ENCODE measurements at regions not wholly inside any gene's neighbourhood (a gene's known extent, or its start where the extent isn't known, plus 50 kb on each side); places are given as distances from the start of the nearest gene placed in this dataset.

GRCh38 chr1:55813618-55814017, 598.5 kb upstream of the USP24 start:
- Histone ChIP-seq H3K4me3 (ENCODE audit: low read depth, low read length) (no peak overlapping the region), H3K27me3 (no peaks in the 10 kb centered on the region), H3K36me3 (no peaks in the 10 kb centered on the region), H3K4me1 (no peaks in the 10 kb centered on the region), H3K9me3 (no peaks in the 10 kb centered on the region)
- no peak for TF ChIP-seq CTCF (IDR thresholded peaks at IDR 0.05; ENCODE audit: low read depth, low read length)
- peak; percentile 17 for DNase-seq

GRCh38 chr1:55812281-55812680, 597.1 kb upstream of the USP24 start:
- no peak for DNase-seq
- no peak for TF ChIP-seq CTCF (IDR thresholded peaks at IDR 0.05; ENCODE audit: low read depth, low read length)
- Histone ChIP-seq H3K36me3 (no peaks in the 10 kb centered on the region), H3K4me3 (ENCODE audit: low read depth, low read length) (no peak overlapping the region), H3K27me3 (no peaks in the 10 kb centered on the region), H3K4me1 (no peaks in the 10 kb centered on the region), H3K9me3 (no peaks in the 10 kb centered on the region)

GRCh38 chr1:55808263-55808662, 593.1 kb upstream of the USP24 start:
- Histone ChIP-seq H3K4me1 (no peaks in the 10 kb centered on the region), H3K36me3 (no peaks in the 10 kb centered on the region), H3K27me3 (no peaks in the 10 kb centered on the region), H3K9me3 (no peaks in the 10 kb centered on the region), H3K4me3 (ENCODE audit: low read depth, low read length) (no peak overlapping the region)
- no peak for DNase-seq
- no peak for TF ChIP-seq CTCF (IDR thresholded peaks at IDR 0.05; ENCODE audit: low read depth, low read length)

- H3K36me3 ChIP-seq, result no peaks in the 10 kb centered on the region
- no peaks in the 10 kb centered on the region for H3K4me1 ChIP-seq
- no peaks in the 10 kb centered on the region for H3K27me3 ChIP-seq
- H3K4me3 ChIP-seq (ENCODE audit: low read depth, low read length), result no peak overlapping the region
- TF ChIP-seq CTCF (IDR thresholded peaks at IDR 0.05; ENCODE audit: low read depth, low read length), result no peak
- no peaks in the 10 kb centered on the region for H3K9me3 ChIP-seq
- DNase-seq, result peak; percentile 11
Measured at GRCh38 chr1:55803429-55803828, 588.3 kb upstream of the USP24 start.

- Histone ChIP-seq H3K27me3 (no peaks in the 10 kb centered on the region), H3K36me3 (no peaks in the 10 kb centered on the region), H3K9me3 (no peaks in the 10 kb centered on the region), H3K4me1 (no peaks in the 10 kb centered on the region), H3K4me3 (ENCODE audit: low read depth, low read length) (no peak overlapping the region)
- TF ChIP-seq CTCF (IDR thresholded peaks at IDR 0.05; ENCODE audit: low read depth, low read length), result no peak
- DNase-seq, result no peak
Measured at GRCh38 chr1:55801481-55801880, 586.3 kb upstream of the USP24 start.

GRCh38 chr1:55800503-55800902, 585.3 kb upstream of the USP24 start:
- no peaks in the 10 kb centered on the region for H3K36me3 ChIP-seq
- no peaks in the 10 kb centered on the region for H3K9me3 ChIP-seq
- H3K27me3 ChIP-seq, result no peaks in the 10 kb centered on the region
- no peak for TF ChIP-seq CTCF (IDR thresholded peaks at IDR 0.05; ENCODE audit: low read depth, low read length)
- no peak overlapping the region for H3K4me3 ChIP-seq (ENCODE audit: low read depth, low read length)
- no peaks in the 10 kb centered on the region for H3K4me1 ChIP-seq
- DNase-seq, result no peak
